Tibial nerve (tissue), 4 donors: ENCODE measurements at regions not wholly inside any gene's neighbourhood (a gene's known extent, or its start where the extent isn't known, plus 50 kb on each side); places are given as distances from the start of the nearest gene placed in this dataset.
A peak's percentile ranks its signal among the peaks of the same experiment; 100 is the strongest.

Experiments
- DNase-seq, 2 donors: peaks; one replicate each; pipeline ENCODE4 v3.0.0-alpha.2; 2019; ENCODE audit warnings: low spot score in 2 of 2
- H3K27ac ChIP-seq, 4 donors: fragments of 200-600 bp; sonication (generic) in 3 of 4; one replicate each; pipeline ENCODE4 v1.5.1; 2017 to 2019; ENCODE audit warnings: mild to moderate bottlenecking in 1 of 4
- H3K27me3 ChIP-seq, 2 donors: fragments of 200-600 bp; sonication (generic) in 1 of 2; one replicate each; pipeline versions ENCODE4 v1.5.1 to v1.6.0; 2017 to 2019
- H3K36me3 ChIP-seq, 3 donors: fragments of 200-600 bp; sonication (generic); one replicate each; pipeline ENCODE4 v1.5.1; 2018 to 2019
- H3K4me1 ChIP-seq, 4 donors: fragments of 200-600 bp; sonication (generic) in 3 of 4; one replicate each; pipeline ENCODE4 v1.5.1; 2017 to 2019
- H3K4me3 ChIP-seq, 4 donors: fragments of 200-600 bp; sonication (generic) in 3 of 4; one replicate each; pipeline ENCODE4 v1.5.1; 2017 to 2019; ENCODE audit warnings: mild to moderate bottlenecking in 1 of 4, moderate library complexity in 1 of 4
- H3K9me3 ChIP-seq, 4 donors: fragments of 200-600 bp; sonication (generic) in 3 of 4; one replicate each; pipeline ENCODE4 v1.5.1; 2017 to 2019
- CTCF ChIP-seq, 5 experiments: fragments of 200-600 bp in 3 of 5; fragments of 450-650 bp in 2 of 5; sonication (generic) in 3 of 5; IDR thresholded peaks; one replicate each; pipeline ENCODE4 v1.5.1; 2016 to 2019; ENCODE audit warnings: antibody characterized with exemption in 5 of 5, mild to moderate bottlenecking in 3 of 5, moderate library complexity in 2 of 5
- EP300 ChIP-seq, 2 donors: sonication (generic); formaldehyde crosslinking; IDR thresholded peaks; one replicate each; pipeline ENCODE4 v1.6.1; 2017; ENCODE audit warnings: antibody characterized with exemption in 2 of 2, mild to moderate bottlenecking in 1 of 2
- POLR2A ChIP-seq, 2 donors: fragments of 450-650 bp; IDR thresholded peaks; one replicate each; pipeline ENCODE4 v1.6.1; 2017; ENCODE audit warnings: antibody characterized with exemption in 2 of 2, mild to moderate bottlenecking in 2 of 2, moderate library complexity in 2 of 2
- WGBS, 2 donors: methylation state at CpG; one replicate each; pipeline ENCODE4 v1.1.5; 2018; 5-methylcytosine and 5-hydroxymethylcytosine counted together

DNA sequence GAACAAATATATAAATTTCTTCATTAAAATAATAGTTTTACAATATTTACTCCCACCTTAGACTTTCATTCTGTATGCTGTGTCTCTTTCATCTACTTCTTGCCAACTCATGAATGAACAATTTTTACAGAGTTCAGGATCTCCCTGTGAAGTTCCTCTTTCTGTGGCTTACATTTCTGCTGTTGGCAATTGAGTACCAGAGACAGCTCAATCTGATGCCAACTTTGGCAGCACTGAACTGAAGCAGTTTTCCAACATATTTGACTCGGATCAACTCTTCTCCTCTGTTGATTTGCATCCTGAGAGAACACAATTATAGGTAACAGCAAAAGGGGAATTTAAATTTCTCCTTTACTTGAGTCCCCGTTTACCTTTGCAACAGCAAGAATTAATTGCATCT is 1262.2 kb downstream of the EFNA5 start:
- Histone ChIP-seq H3K27ac (no peak overlapping the region), H3K4me3 (no peak overlapping the region), H3K4me1 (no peaks in the 10 kb centered on the region), H3K27me3 (no peaks in the 10 kb centered on the region), H3K9me3 (no peaks in the 10 kb centered on the region), H3K36me3 (no peaks in the 10 kb centered on the region)
- 76 to 85% methylated on average over 2 of the region's 2 CpGs for WGBS, 2 donors
- TF ChIP-seq EP300 (IDR thresholded peaks at IDR 0.05) (no peak), CTCF (IDR thresholded peaks at IDR 0.05) (no peak)
- DNase-seq = no peak

DNA sequence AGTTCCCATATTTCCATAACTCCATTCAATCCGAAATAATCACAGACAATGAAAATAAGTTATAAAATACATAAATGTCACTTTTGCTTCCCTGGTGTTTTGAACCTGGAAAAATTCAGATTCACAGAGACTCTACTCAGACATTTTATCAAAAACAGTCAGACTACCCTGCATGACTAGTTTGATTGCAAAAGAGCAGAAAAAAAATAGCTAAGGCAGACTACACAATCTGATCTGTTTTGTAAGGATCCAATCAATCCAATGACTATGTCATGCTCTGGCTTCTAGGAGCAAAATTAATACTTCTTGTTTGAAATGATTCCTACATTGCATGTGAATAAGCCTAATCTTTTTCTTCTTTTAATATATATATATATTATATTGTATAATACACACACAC is 1262.6 kb downstream of the EFNA5 start:
- no peak overlapping the region for H3K4me3 ChIP-seq
- DNase-seq = no peak
- 87 to 97% methylated on average over 1 of the region's 1 CpG for WGBS, 2 donors
- no peak overlapping the region for H3K27ac ChIP-seq
- TF ChIP-seq EP300 (IDR thresholded peaks at IDR 0.05) = no peak
- TF ChIP-seq POLR2A (IDR thresholded peaks at IDR 0.05) = no peak
- TF ChIP-seq CTCF (IDR thresholded peaks at IDR 0.05) = no peak
- H3K4me1 ChIP-seq = no peaks in the 10 kb centered on the region
- no peaks in the 10 kb centered on the region for H3K9me3 ChIP-seq
- no peaks in the 10 kb centered on the region for H3K27me3 ChIP-seq
- no peaks in the 10 kb centered on the region for H3K36me3 ChIP-seq

DNA sequence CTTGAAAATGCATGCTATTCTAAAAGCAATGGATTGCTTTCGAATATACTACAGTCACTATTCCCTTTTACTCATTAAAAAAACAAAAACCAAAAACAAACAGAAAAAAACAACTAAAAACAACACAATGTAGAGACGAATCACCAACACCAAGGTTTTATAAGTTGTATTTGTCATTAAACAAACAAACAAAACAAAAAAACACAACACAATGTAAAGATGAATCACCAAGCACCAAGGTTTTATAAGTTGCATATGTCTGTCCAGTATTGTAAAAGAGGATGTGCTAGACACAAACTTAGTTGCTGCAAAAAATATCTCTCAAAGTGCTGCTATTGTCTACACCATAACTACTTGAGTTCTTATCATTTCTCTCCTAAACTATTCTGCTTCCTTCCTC is 1269.2 kb downstream of the EFNA5 start:
- 81 to 82% methylated on average over 2 of the region's 2 CpGs for WGBS, 2 donors
- no peak for DNase-seq
- no peak overlapping the region for H3K27ac ChIP-seq
- H3K4me3 ChIP-seq = no peak overlapping the region
- no peaks in the 10 kb centered on the region for H3K36me3 ChIP-seq
- H3K9me3 ChIP-seq = no peaks in the 10 kb centered on the region
- H3K27me3 ChIP-seq = no peaks in the 10 kb centered on the region
- peaks cover 0 to 5% (median 0%) of the 10 kb centered on the region in 4 donors for H3K4me1 ChIP-seq
- TF ChIP-seq CTCF (IDR thresholded peaks at IDR 0.05) (no peak), EP300 (IDR thresholded peaks at IDR 0.05) (no peak), POLR2A (IDR thresholded peaks at IDR 0.05) (no peak)

DNA sequence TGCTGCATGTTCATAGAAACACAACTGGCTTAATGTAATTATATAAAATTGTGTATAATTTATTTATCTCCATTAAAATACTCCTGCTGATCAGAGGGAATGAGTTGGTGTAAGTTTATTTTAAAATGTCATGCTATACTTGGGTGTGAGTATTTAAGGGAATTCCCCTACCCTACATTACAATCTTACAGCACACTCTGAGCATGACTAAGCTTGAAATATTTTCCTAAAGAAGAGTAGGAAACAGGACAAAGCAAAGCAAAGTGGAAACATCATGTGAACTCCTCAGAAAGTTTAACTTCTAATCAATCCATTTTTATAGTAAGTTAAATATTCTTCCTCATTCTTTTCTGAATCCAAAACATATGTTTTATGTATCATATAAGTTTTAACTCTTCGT is 1271.3 kb downstream of the EFNA5 start:
- peaks cover 0 to 5% (median 0%) of the 10 kb centered on the region in 4 donors for H3K4me1 ChIP-seq
- no peak overlapping the region for H3K4me3 ChIP-seq
- no peaks in the 10 kb centered on the region for H3K36me3 ChIP-seq
- no peak overlapping the region for H3K27ac ChIP-seq
- no peaks in the 10 kb centered on the region for H3K9me3 ChIP-seq
- DNase-seq = no peak
- TF ChIP-seq EP300 (IDR thresholded peaks at IDR 0.05) (no peak), CTCF (IDR thresholded peaks at IDR 0.05) (no peak), POLR2A (IDR thresholded peaks at IDR 0.05) (no peak)
- 68 to 82% methylated on average over 1 of the region's 1 CpG for WGBS, 2 donors
- no peaks in the 10 kb centered on the region for H3K27me3 ChIP-seq

GRCh38 chr5:106397700-106398099 is 1273.0 kb downstream of the EFNA5 start:
- Histone ChIP-seq H3K9me3 (no peaks in the 10 kb centered on the region), H3K36me3 (no peaks in the 10 kb centered on the region), H3K27ac (peak overlapping the region in 1 of 4 donors; percentile 14), H3K4me3 (no peak overlapping the region), H3K27me3 (no peaks in the 10 kb centered on the region), H3K4me1 (peaks cover 0 to 5% (median 0%) of the 10 kb centered on the region in 4 donors)
- no peak for DNase-seq
- no peak for TF ChIP-seq POLR2A (IDR thresholded peaks at IDR 0.05)
- no peak for TF ChIP-seq CTCF (IDR thresholded peaks at IDR 0.05)
- TF ChIP-seq EP300 (IDR thresholded peaks at IDR 0.05) = no peak
- WGBS, 2 donors = 3 to 14% methylated on average over 1 of the region's 1 CpG
